DOHH2 (cell line): ENCODE measurements at regions not wholly inside any gene's neighbourhood (a gene's known extent, or its start where the extent isn't known, plus 50 kb on each side); places are given as distances from the start of the nearest gene placed in this dataset.

Source experiments
- CTCF ChIP-seq: fragments of 200-600 bp; sonication (generic); IDR thresholded peaks from one replicate; pipeline ENCODE4 v1.5.1; 2014; ENCODE audit warnings: antibody characterized with exemption, mild to moderate bottlenecking, low read depth, low read length; ENCODE audit not compliant: poor library complexity, severe bottlenecking
- EZH2phosphoT487 ChIP-seq: fragments of 200-600 bp; sonication (generic); IDR thresholded peaks from 2 replicates; pipeline ENCODE4 v1.6.1; 2017; ENCODE audit warnings: borderline replicate concordance, mild to moderate bottlenecking, antibody characterized with exemption, low read length, moderate library complexity, mixed read lengths

DNA sequence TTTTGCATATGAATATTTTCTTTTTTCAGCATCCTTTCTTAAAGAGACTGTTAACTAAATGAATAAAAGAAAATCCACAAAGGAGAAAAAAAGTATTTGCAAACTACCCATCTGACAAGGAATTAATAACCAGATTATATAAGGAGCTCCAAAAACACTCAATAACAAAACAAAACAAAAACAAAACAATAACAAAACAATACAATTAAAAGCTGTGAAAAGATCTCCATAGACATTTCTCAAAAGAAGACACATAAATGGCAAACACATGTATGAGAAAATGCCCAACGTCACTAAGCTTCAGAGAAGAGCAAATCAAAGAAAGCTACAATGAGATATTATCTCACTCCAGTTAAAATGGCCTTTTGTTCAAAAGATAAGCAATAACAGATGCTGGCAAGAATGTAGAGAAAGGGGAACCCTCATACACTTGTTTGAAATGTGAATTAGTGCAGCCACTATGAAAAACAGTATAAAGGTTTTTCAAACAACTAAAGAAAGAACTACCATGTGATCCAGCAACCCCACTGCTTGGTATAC is 1310.0 kb upstream of the EYS start:
- TF ChIP-seq EZH2phosphoT487 (no peak), CTCF (no peak)
